Stimulated activated CD4-positive, alpha-beta T cell treated with anti-CD3 and anti-CD28 coated beads, TNF-alpha, amount 100 ng/mL, for 48 hours (primary cell): ENCODE measurements at regions not wholly inside any gene's neighbourhood (a gene's known extent, or its start where the extent isn't known, plus 50 kb on each side); places are given as distances from the start of the nearest gene placed in this dataset.

Source experiments
- DNase-seq, 3 donors: peaks; one replicate each; pipeline ENCODE4 v3.0.0-alpha.2; 2020; ENCODE audit warnings: low read depth in 3 of 3

DNA sequence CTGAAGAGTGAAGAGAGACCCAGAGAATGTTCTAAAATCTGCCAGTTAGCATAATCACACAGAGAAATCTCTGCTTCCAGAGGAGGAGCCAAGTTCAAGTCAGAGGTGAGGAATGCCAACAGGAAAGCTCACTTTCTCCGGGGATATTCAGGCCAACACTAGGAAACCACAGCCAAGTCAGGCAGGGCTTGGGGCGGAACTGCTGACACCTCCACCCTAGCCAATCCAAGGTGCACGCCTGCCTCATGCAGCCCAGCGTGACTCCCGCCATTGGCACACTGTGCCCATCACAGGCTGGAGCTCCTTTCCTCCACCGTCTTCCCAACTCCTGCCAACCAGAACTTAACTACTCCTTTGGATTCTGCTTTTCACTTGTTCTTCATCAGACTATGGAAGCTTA, 374.3 kb upstream of the CCDC196 start:
- DNase-seq, result no peak

- DNase-seq, result no peak
These were observed 372.1 kb upstream of the CCDC196 start for GRCh38 chr14:66114071-66114470.

DNA sequence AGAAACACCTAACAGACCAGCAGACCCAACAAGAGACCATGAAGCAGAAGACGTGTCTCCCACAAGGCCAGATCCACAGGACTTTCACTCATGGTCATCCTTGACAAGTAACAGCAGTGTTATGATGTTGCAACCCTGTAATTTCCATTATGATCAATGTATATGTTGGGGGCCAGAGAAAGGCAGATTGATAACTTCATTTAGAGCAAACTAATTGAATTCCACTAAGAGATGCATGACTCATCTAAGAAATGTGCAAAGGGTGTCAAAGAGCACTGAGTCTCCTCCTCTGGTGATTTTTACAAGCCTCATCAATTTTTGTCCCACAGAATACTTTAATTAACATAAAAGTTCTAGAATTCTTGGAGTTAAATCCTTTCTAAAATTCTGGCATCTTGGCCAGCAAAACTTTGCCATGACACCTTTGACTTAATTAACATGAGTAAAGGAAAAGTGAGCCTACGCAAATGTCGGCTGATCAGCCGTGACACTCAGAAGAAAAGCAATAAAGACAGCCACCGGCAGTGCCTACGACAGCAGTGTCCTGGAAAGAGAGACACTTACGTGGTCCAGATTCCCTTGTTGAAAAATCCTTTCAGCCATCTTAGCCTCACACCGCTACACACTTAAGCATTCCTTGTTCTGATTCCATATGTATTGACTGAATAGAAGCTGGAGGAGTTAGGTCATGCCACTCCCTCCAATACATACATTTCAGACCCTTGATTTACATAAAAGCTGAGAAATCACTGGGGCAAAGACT, 370.2 kb upstream of the CCDC196 start:
- DNase-seq, result no peak

GRCh38 chr14:66116732-66117131, 369.4 kb upstream of the CCDC196 start:
- DNase-seq, result no peak

DNA sequence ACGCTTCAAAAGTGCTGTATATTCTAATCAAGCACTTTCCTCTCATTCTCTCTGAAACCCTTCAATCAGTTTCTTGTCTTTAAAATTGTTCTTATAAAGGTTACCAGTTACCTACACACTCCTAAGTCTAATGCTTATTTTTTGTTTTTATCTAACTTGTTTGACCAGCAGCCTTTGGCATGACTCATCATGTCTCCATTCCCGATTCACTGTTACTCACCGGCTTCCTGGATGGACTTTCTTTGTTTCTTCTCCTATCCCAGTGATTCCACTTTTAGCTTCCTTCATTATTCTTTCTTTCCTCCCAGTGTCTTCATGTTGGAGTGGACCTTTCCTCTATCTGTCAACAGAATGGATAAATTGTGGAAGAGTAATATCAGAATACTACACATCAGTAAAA, 368.6 kb upstream of the CCDC196 start:
- no peak for DNase-seq

GRCh38 chr14:66119606-66120231, 366.5 kb upstream of the CCDC196 start:
- DNase-seq, result no peak

DNA sequence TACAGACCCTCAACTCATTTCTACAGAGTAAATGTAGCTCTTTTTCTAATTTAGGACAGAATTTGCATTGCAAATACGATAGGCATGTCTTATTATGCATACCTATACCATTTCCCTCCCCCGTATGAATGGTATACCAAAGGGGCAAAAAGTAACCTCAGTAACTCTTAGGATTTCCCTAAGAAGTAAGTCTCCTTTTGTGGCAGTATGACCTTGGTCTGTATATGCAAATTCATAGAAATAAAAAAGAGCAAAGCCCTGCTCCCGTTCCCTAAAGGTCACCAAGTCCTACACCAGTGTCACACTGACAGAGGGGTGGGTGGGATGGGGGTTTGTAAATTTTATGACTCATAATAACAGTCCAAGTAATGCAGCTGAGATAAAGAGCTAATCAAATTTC, 365.8 kb upstream of the CCDC196 start:
- DNase-seq, result no peak

DNA sequence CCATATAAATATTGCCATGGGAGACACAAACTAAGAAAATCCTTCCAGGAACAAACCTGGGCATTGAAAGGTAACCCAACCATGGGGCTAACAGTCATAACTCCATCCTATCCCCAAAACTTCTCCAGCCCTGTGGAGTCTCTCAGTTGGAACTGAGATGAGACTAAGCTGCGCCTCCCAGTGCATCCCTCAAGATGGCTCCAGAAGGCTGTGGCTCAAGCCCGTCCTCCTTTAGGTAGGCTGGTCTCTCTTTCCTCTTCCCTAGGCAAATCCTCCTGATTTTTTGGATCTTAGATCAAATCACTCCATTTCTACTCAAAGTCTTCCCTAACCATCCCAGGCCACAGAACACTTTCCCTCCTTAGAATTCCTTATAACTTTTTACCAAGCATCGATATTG, 364.3 kb upstream of the CCDC196 start:
- no peak for DNase-seq

DNA sequence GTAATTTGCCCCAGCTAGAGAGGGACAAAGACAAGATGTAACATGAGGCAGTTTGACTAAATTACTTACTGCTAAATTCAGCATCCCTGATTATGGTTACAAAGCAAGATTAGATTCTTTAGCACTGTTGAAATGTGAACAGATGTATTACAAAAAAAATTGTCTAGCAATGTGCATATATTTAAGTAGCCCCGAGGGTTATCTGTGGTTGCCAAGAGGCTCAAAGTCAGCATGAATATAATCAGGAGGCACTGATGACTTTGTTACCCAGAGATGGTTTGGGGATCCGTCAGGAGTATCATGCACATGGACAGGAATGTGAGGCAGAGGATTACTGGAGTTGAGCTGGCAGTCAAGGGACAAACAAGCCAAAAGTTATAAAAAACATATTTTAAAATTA, 356.9 kb upstream of the CCDC196 start:
- no peak for DNase-seq

DNA sequence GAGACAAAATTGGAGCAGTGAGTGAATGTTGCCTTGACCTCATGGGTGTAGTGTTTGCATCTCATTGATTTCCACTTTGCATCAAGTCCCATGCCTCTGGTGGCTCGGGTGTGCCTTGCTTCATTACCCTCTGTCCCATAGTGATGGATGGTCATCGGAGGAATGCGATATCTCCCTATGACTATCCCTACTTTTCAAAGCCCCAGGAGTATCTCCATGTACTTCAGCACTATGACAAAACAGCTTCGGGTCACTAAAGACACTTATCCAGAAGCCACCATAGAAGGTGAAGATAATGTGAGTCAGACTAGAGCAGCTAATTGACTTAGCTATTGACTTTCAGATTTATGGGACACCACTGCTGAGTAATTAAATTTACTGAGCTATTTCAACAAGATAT, 355.1 kb upstream of the CCDC196 start:
- no peak for DNase-seq

DNA sequence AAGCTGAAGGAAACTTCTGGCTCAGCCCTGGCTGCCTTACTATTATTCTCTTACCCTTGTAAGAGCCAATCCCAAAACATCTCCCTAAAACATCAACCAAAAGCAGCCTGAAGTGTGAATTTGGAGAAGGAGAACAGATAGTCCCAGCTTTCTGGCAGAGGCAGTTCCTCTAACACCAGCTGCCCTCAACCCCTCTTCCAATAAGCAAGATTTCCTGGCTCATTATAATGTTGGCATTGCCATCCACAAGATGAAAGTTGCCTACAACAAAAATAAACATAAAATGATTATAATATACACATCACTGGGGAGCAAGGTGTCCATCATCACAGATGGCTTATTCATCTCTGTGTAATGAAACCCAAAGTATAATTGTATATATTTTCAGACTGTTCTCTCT, 352.5 kb upstream of the CCDC196 start:
- DNase-seq, result no peak

DNA sequence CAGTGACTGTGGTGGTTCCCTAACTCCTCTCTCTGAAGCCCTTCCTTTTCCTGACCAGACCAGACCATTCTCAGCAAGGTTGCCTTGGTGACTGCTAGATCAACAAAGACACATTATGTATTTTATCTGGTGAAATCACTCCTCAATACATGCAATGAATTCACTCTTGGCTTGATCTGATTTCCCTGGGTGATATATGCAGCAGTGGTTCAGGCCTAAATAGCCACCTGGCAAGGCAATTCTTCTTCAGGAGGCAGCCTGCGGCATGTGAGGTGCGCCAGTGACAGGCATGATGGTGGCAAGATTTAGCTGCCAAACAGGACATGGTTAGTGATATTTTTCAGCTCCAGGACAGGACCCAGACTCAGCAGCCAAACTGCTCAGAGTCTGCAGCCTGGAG, 350.3 kb upstream of the CCDC196 start:
- no peak for DNase-seq

GRCh38 chr14:66137081-66137480, 349.1 kb upstream of the CCDC196 start:
- no peak for DNase-seq

DNA sequence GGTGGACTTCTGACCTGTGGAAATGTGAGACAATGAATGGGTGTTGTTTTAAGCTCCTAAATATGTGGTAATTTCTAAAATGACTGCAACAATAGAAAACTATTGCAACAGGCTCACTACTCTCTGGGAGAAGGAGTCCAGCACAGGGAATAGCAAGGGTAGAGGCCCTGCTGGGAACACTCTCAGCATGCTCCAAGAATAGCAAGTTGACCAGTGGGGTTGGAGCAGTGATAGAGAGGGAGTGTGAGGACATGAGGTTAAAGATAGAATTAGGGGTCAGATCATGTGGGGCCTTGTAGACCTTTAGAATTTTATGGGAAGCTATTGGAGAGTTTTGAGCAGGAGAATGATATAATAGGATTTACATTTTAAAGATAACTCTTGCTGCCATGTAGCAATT, 346.7 kb upstream of the CCDC196 start:
- no peak for DNase-seq

DNA sequence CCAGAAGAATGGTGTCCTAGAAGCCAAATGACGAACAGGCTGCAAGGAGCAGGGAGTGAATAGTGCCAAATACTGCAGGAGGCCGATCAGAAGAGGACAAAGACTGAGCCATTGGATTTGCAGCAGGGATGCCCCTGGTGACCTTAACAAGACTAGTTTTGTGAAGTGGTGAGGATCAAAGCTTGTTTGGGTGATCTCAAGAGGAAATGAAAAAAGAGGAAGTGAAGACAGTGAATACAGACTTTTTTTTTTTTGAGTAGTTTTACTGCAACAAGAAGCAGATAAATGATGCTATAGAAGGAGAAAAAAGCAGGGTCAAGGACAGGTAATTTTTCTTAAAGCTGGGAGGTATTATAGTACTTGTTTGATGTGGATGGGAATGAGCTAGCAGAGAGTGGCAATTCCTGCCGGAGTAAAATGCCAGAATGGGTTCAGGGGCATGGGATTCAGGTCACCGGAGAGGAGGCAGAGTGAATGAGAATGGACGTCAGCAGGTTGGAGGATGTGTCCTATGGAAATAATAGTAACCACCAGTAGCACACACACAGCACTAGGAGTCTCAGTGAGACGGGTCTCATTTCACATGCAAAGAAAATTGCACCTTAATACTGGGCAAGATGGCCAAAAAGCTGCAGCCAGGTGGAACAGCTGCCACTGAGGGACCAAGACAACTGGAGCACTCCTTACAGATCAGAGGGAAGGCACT, 345.8 kb upstream of the CCDC196 start:
- DNase-seq, result no peak

DNA sequence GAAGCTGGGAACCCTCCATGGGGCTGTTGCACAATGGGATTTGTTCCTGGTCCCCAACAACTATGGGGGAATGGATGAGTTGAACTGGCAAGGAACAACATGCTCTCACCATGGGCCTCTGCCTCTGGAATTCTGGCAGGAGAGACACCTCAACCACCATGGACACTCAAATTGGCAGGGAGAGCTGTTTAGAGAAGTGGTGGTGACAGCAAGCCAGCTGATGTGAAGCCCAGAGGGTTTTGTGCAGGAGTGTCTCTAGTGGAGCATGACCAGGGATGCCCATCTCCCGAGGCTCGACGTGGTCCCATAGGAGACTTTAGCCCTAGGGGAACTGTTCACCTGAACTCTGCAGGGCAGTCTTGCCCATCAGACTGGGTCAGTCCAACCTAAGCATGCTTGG, 345.2 kb upstream of the CCDC196 start:
- DNase-seq, result no peak

DNA sequence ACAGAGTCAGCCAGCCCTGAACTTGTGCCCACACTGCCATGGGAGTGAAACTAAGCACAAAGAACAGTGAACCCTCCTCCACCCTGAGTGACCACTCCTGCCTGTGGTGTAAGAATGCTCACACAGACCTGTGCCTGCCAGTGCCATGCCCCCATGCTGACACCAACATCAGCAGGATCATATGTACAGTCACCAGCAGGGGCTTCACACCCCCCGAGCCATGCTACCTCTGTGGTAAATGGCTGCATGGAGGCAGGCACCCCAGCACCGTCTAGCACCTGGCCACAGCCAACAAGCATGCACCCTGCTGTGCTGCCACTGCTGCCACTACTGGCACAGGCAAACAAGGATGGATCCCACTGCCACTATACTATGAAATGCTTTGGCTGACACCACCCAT, 344.4 kb upstream of the CCDC196 start:
- no peak for DNase-seq

DNA sequence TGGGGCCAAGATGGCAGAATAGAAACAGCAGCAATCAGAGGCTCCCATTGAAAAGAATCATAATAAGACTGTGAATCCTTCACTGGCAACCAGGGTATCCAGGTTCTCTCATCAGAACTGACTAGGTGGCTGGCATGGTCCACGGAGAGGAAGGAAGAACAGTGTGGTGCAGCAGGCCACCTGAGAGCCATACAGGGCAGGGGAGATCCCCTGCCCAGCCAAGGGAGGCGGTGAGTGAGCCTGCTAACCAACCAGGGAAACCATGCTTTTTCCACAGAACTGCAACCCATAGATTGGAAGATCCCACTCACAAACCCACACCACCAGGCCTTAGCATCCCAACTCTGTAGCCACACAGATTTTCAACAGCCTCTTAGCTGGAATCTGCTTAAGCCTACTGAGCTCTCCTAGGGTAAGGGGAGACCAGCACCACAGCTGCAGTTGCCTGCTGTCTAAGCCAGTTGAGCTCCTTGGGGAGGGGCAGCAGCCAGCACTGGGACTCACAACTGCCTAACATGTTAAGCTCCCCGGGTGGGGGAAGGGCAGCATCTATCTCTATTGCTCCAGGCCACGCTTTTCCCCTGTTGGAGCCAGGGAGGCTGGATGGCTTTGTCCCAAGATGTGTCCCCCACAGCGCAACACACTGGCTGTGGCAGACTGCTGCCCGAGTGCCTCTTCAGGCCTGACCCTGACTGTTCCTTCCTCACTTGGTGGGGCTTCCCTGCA, 342.6 kb upstream of the CCDC196 start:
- no peak for DNase-seq

GRCh38 chr14:66152302-66152701, 333.9 kb upstream of the CCDC196 start:
- DNase-seq, result no peak

- no peak for DNase-seq
These were observed 333.4 kb upstream of the CCDC196 start for GRCh38 chr14:66152747-66153146.

DNA sequence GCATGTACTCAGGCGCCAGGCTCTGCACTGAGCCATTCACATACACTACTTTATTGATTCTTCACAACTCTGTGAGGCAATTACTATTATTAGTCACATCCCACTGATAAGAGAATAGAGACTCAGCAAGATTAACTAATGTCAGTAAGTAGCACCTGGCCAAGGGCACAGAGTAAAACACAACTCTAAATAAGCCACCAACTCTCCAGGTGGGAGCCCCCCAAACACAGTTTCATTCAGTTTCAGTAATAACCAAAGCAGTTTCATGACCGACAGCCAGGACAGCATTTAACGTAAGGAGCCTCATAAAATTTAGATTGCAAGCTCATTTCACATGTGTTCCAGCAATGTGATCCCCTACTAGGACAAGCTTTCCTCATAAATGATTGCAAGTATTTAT, 323.1 kb upstream of the CCDC196 start:
- no peak for DNase-seq

- no peak for DNase-seq
These were observed 320.8 kb upstream of the CCDC196 start for GRCh38 chr14:66165337-66165736.
